ENCODE measurements at regions not wholly inside any gene's neighbourhood (a gene's known extent, or its start where the extent isn't known, plus 50 kb on each side); places are given as distances from the start of the nearest gene placed in this dataset.

GRCh38 chr15:52879145-52879544, 89.0 kb upstream of the ONECUT1 start:
- Histone ChIP-seq H2AFZ (ENCODE audit: low read length) (no peak overlapping the region), H3K4ac (ENCODE audit: low read depth, low read length) (no peak overlapping the region), H3K23me2 (ENCODE audit: insufficient read length, low read depth, low read length, poor library complexity, severe bottlenecking) (no peaks in the 10 kb centered on the region), H2BK5ac (ENCODE audit: insufficient read length, low read length) (no peak overlapping the region), H3K9ac (ENCODE audit: extremely low read depth, insufficient read length, low read length) (no peak overlapping the region), H2BK15ac (ENCODE audit: low read depth, low read length) (no peak overlapping the region), H3K27ac (ENCODE audit: insufficient read length, low read depth, low read length) (no peak overlapping the region), H3K4me2 (ENCODE audit: insufficient read depth, insufficient read length, low read length) (no peak overlapping the region), H2BK20ac (ENCODE audit: low read depth, low read length, poor library complexity, severe bottlenecking) (no peak overlapping the region), H3K14ac (ENCODE audit: insufficient read depth, low read length) (no peak overlapping the region), H3K23ac (ENCODE audit: insufficient read length, low read depth, low read length) (no peak overlapping the region), H4K91ac (ENCODE audit: insufficient read length, low read depth, low read length) (no peak overlapping the region), H2BK120ac (ENCODE audit: low read depth, low read length, poor library complexity, severe bottlenecking) (no peak overlapping the region), H4K20me1 (ENCODE audit: control insufficient read depth, insufficient read depth, insufficient read length) (no peaks in the 10 kb centered on the region), H3K4me1 (ENCODE audit: insufficient read depth, low read length) (peaks cover 6% of the 10 kb centered on the region; the same call in 1 of the 2 replicates), H3K79me2 (ENCODE audit: insufficient read depth, low read length) (no peaks in the 10 kb centered on the region), H3K79me1 (ENCODE audit: insufficient read depth, low read depth, low read length, poor library complexity, severe bottlenecking) (no peaks in the 10 kb centered on the region), H3T11ph (ENCODE audit: low read length) (no peak overlapping the region), H2BK12ac (ENCODE audit: insufficient read length, low read depth, low read length) (no peak overlapping the region), H3K9me3 (ENCODE audit: control insufficient read depth, low read depth, low read length) (no peaks in the 10 kb centered on the region), H3K18ac (ENCODE audit: insufficient read length, low read depth, low read length) (no peak overlapping the region), H2AK5ac (ENCODE audit: insufficient read length, low read length) (no peak overlapping the region), H3K27me3 (ENCODE audit: insufficient read depth, low read length) (no peaks in the 10 kb centered on the region), H4K5ac (ENCODE audit: insufficient read length, low read depth, low read length) (no peak overlapping the region), H3K56ac (ENCODE audit: insufficient read length, low read depth, low read length) (no peak overlapping the region), H4K8ac (replicated peaks; ENCODE audit: insufficient read length, low read depth, low read length) (no peak overlapping the region)
- no peaks in the 10 kb centered on the region; the same call in none of the 2 replicates for H3K27me3 Mint-ChIP-seq (ENCODE audit: low read depth)
- H3K27ac Mint-ChIP-seq = no peak overlapping the region
- no CpG with 5 or more reads among the region's 4 CpGs for WGBS (ENCODE audit: extremely low coverage, insufficient read length, low lambda C conversion rate)
- no peaks in the 10 kb centered on the region for H3K36me3 Mint-ChIP-seq (ENCODE audit: insufficient read depth in 1 of 3, low read depth in 3 of 3)
- TF ChIP-seq, protein P1, sequence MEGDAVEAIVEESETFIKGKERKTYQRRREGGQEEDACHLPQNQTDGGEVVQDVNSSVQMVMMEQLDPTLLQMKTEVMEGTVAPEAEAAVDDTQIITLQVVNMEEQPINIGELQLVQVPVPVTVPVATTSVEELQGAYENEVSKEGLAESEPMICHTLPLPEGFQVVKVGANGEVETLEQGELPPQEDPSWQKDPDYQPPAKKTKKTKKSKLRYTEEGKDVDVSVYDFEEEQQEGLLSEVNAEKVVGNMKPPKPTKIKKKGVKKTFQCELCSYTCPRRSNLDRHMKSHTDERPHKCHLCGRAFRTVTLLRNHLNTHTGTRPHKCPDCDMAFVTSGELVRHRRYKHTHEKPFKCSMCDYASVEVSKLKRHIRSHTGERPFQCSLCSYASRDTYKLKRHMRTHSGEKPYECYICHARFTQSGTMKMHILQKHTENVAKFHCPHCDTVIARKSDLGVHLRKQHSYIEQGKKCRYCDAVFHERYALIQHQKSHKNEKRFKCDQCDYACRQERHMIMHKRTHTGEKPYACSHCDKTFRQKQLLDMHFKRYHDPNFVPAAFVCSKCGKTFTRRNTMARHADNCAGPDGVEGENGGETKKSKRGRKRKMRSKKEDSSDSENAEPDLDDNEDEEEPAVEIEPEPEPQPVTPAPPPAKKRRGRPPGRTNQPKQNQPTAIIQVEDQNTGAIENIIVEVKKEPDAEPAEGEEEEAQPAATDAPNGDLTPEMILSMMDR (conservative IDR thresholded peaks at IDR 0.05) = no peak
- DNase-seq = no peak
- peaks cover 11 to 20% of the 10 kb centered on the region in 2 experiments; a peak in 3 of 4 replicates for H3K4me1 Mint-ChIP-seq
- no peak overlapping the region for H3K4me3 Mint-ChIP-seq
- H3K9me3 Mint-ChIP-seq = no peaks in the 10 kb centered on the region
